GM12874 (cell line): ENCODE measurements at regions not wholly inside any gene's neighbourhood (a gene's known extent, or its start where the extent isn't known, plus 50 kb on each side); places are given as distances from the start of the nearest gene placed in this dataset.

Experiments used
- CTCF ChIP-seq: IDR thresholded peaks from 2 replicates; pipeline ENCODE4 v1.5.1; 2011; ENCODE audit warnings: low read depth, mild to moderate bottlenecking, control low read depth, low read length, moderate library complexity; ENCODE audit not compliant: insufficient read depth

- TF ChIP-seq CTCF, result no peak
These were observed 123.5 kb upstream of the PKN2 start for GRCh38 chr1:88560621-88561020.

GRCh38 chr1:88562991-88563390 is 121.1 kb upstream of the PKN2 start:
- TF ChIP-seq CTCF, result no peak

DNA sequence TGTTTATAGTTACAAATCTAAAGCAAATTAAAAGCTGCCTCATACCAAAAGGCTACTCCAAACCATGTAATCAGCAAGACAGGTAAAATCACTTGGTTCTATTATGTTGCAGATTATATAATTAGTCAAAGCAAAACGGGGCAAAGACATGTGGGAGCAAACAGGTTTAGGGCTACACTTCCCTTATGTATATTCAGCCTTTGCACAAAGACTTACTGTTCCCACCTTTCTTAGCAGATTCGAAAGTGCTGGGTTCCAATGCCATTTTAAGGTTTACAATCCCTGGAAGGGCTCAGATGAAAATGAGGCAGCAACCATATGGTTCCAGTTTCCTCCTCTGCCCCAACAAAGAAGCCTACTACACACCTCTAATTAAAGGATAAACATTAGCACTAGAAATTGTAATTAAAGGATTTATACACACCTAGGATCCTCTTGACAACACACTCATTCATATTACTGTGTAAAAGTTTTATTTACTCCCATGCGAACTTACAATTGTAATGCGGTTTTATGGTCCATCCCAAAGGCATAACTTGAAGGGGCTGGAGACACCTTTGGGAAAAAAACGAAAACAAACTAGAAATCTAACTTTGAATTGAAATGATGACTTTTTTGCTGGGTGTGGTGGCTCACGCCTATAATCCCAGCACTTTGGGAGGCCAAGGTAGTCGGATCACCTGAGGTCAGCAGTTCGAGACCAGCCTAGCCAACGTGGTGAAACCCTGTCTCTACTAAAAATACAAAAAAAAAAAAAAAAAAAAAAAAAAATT is 117.3 kb upstream of the PKN2 start:
- TF ChIP-seq CTCF, result no peak

- no peak for TF ChIP-seq CTCF
These were observed 112.6 kb upstream of the PKN2 start for GRCh38 chr1:88571506-88571905.

DNA sequence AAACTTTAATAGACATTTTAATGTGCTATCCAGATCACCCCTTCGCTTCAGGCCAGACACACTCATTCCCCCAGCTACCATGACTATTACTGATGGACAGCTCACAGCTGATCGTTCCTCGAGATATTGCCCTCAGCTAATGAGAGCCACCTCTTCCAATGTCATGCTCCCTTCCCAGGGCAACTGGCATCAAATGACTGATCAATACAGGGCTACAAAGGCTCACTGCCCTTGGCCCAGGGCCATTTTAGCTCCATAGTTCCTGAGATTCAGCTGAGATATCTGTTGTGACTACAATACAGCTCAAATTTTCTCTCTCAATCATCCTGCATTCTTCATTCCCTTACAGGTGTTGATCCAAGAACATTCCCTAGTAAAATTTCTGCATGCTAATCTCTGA is 104.5 kb upstream of the PKN2 start:
- TF ChIP-seq CTCF, result no peak

DNA sequence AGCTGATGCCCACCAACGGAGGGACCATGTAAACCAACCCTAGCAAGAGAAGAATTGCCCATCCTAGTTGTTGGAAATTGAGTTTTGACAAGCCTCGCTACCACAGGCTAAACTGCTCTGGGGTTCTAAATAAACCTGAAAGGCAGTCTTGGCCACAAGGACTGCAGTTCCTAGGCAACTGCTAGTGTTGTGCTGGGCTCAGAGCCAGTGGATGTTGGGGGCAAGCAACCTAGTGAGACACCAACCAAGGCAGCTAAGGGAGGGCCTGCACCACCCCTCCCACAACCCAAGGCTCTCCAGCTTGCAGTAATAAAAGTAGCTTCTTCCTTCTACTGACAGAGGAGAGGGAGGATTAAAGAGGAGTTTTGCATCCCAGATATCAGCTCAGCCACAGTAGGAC is 102.4 kb upstream of the PKN2 start:
- no peak for TF ChIP-seq CTCF

DNA sequence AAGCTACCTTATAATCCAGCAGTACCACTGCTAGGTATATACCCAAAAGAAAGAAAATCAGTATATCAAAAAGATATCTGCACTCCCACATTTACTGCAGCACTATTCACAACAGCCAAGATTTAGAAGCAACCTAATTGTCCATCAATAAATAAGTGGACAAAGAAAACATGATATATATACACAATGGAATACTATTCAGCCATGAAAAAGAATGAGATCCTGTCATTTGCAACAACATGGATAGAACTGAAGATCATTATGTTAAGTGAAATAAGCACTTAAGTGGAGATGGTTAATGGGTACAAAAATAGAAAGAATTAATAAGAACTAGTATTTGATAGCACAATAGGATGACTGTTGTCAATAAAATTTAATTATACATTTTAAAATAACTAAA is 90.7 kb upstream of the PKN2 start:
- no peak for TF ChIP-seq CTCF
